Right kidney (tissue), 1 donor: ENCODE measurements at regions not wholly inside any gene's neighbourhood (a gene's known extent, or its start where the extent isn't known, plus 50 kb on each side); places are given as distances from the start of the nearest gene placed in this dataset.
"Not testable (repeated sequence)": the region's sequence is repeated elsewhere in the genome, so short reads cannot be mapped to it uniquely, and the experiment has no call there.

Experiments used
- DNase-seq: peaks from one replicate; pipeline ENCODE4 v3.0.0-alpha.2; 2016

DNA sequence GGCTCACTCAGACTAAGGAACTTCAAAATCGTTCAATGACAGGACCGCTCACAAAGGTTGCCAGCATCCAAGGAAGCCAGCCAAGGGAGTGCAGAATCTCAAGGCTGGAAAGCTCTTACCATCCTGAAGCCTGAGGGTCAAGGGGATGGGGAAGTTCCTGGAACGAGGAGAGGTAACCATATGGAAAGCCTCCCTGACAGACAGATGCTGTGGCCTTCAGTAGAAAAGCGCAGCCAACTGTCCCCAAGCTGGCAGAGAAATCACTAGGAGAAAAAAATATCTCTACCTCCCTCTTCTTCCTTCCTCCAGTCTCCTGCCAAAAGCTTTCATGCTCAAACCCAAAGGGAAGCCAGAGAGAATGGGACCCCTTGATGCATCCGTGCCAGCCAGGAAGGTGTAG is 90.5 kb upstream of the RANBP3L start:
- DNase-seq = no peak

DNA sequence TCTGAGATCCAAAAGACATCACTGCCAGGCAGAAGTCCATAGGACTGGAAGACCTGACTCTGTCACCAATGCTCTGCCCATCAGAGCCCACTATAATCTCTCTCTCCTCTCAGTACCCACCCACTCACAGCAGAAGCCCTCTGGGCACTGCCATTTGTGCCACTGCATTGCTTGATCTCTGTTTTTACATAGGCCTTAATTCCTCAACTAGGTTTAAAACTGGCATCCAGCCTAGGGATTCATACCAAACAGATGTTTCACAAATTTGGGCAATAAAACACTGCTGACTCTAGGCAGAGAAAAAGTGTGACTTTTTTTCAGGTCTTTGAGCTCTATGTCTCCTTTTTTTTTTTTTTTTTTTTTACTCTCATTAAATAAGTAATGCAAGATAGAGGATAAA is 91.1 kb upstream of the RANBP3L start:
- DNase-seq = no peak

DNA sequence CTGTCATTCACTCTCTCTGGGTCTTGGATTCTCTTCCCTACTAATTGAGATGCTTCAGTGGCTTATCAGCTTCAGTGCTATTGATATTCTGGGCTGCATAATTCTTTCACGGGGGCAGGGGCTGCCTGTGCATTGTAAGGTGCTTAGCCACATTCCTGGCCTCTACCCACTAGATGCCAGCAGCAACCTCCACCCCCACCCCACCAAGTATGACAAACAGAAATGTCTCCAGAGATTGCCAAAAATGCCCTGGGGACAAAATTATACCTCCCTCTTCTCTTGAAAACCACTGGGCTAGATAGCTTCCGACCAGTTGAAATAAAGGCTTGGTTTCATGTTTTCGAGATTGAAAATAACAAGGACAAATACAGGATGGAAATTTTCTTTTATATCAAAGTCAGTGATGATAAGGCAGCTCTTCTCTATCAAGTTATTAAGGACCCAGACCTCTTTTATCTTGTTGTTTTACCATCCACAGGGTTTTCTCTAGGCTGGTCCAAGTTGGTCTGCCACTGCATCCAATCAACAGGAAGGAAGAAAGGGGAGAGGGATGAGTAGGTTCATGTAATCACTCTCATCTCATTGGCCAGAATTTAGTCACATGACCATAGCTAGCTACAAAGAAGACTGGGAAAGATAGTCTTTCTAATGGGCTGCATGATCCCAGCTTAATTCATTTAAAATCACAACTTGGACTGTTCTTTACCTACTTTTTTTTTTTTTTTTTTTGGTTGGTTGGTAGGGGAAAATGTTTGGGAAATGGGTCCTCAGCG is 92.1 kb upstream of the RANBP3L start:
- DNase-seq = no peak

DNA sequence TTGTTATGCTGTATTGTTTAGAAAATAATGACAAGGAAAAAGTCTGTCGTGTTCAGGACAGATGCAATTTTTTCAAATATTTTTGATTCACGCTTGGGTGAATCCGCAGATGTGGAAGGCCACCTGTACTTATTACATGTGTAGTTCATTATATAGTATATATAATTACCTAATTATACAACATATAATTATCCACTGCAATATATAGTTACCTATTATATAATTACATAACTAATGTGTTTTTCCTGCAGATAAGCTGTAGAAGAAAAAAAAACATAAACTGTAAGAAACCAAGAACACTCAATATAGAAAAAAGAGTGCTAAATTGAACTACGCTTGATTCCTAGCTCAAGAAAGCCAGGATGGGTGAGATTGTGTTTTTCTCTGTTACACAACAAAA is 93.6 kb upstream of the RANBP3L start:
- DNase-seq = no peak

DNA sequence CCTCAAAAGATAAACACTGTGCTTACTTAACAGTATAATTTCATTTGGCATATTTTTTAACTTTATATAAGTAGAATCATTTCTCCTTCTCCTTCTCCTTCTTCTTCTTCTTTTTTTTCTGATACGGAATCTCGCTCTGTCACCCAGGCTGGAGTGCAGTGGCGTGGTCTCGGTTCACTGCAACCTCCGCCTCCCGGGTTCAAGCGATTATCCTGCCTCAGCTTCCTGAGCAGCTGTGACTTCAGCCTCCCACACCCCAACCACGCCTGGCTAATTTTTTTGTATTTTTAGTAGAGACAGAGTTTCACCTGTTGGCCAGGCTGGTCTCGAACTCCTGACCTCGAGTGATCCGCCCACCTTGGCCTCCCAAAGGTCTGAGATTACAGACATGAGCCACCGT is 94.2 kb upstream of the RANBP3L start:
- DNase-seq = not testable (repeated sequence)

DNA sequence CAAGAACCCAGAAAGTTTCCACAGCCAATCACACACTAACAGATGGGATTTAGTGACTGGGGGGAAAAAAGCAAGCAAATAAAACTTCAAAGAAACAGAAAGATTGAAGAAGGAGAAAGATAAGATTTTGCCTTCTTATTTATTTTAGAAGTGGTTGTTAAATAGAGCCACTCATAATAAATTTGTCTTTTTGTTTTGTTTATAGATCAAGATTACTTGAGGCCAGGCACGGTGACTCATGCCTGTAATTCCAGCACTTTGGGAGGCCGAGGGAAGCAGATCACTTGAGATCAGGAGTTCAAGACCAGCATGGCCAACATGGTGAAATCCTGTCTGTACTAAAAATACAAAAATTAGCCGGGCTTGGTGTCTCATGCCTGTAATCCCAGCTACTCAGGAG is 94.9 kb upstream of the RANBP3L start:
- DNase-seq = no peak

DNA sequence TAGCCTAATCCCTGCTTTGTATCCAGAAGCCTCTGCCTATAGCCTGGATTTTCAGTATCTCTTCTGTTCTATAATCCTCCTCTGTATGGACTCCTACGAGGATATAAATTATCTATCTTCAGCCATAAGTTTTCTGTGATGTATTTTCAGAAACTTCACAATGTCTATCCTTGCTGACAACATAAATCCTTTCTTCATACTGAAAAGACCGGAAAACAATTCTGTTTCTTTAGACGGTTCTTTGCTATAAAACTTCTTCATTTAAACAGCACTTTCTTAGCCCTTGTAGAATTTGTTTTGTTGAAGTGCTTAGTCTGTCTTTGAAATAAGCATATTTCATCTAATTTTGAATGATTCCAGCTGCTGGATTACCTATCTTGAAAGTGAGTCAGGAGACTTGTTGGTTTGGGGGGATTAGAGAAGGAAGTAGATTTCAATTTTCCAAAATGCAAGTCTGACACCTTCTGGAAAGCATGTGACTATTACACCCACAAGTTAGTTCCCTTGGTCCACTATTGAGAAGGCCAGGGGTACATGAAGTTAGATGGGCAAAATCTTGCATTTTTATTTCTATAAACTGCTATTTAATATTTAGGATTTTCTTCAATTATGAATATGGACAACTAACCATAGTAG is 96.3 kb upstream of the RANBP3L start:
- no peak for DNase-seq

DNA sequence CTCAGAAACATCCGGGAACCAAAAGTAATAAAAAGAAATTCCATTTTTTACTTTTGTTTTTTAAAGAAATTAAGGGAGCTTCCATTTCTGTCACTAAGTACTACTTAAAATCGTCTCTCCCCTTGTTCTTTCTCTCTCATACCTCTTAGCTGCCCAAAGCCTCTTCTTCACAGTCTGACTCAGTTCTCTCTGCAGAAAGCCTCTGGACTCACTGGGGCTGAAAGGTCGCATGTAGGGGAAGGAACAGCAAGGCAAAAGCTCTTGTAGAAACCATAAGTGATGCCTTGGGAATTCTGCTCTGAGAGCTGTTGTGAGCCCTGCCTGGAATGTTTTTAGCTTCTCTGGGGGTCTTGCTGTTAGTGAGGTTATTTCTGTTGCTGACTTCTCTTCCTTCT is 100.8 kb upstream of the RANBP3L start:
- DNase-seq = no peak

DNA sequence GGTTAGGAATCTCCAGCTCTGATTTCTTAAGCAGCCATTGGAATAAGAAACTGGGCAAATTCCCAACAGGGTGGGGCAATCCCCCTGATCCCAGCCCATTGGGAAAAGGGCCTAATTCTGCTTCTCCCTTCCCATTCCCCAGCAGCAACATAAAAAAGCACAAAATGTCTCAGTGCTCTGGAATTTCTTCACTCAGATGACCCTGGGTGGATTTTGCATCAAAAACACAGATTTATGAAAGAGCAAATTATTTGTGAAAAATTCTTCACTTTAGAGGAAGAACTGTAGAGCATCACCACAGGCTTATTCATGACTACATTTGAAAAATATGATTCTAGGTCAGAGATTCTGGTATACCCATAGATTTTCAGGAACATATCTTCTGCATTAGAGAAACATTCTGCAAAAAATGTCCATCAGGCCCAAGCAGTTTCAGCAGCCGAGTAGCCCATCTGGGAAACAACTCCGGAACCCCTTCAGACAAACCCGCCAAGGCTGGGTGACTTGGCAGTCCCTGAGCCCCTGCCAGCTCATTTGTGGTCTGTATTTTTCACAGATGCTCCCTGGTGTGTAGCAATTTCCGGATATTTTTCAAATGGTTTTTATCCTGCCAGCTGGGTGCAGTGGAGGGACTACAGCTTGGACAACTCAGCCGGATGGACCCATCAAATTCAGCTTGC is 102.1 kb upstream of the RANBP3L start:
- DNase-seq = no peak

DNA sequence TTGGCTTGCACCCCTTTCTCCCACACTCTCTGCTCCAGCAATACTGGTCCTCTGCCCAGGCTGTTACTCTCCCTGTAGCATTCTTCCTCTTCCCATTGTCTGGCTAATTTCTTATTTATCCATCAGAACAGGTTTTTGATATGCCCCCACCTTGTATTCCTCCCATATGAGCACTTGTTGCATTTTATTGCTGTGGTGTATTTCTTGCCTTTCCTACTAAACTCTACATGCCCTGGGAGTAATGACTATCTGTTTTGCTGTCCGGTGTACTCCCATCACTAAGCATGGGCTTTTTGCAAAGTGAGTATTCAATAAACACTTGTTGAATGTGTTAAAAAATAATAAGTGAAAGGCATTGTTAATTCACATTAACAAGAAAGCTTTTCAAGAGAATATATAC is 104.3 kb upstream of the RANBP3L start:
- no peak for DNase-seq

DNA sequence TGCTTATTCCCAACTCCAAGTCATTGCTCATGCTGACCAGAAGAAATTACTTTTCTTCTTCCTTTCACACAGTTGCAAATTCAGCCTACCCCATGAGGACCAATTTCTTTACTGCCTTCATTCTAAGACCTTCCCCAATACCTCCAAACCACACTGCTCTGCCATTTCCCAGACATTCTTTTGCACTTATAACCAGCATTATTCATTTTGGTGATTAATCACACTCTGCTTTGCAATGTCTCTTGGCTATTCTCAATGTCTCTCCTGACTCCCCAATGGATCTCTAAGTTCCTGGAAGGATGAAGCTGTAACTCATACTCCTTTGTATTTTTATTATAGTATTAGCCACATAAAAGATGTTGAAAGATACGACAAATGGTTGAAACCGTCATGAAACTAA is 105.7 kb upstream of the RANBP3L start:
- DNase-seq = no peak

DNA sequence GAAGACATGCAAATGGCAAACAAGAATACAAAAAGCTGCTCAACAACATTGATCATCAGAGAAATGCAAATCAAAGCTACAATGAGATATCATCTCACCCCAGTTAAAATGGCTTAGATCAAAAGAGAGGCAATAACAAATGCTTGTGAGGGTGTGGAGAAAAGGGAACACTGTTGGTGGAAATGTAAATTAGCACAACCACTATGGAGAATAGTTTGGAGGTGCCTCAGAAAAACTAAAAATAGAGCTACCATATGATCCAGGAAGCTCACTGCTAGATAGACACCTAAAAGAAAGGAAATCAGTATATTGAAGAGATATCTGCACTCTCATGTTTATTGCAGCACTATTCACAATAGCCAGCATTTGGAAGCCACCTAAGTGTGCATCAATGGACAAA is 108.0 kb upstream of the RANBP3L start:
- DNase-seq = not testable (repeated sequence)

DNA sequence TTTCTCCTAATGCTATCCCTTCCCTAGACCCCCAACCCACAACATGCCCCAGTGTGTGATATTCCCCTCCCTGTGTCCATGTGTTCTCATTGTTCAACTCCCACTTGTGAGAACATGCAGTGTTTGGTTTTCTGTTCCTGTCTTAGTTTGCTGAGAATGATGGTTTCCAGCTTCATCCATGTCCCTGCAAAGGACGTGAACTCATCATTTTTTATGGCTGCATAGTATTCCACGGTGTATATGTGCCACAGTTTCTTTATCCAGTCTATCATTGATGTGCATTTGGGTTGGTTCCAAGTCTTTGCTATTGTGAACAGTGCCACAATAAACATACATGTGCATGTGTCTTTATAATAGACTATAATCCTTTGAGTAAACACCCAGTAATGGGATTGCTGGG is 109.0 kb upstream of the RANBP3L start:
- not testable (repeated sequence) for DNase-seq

DNA sequence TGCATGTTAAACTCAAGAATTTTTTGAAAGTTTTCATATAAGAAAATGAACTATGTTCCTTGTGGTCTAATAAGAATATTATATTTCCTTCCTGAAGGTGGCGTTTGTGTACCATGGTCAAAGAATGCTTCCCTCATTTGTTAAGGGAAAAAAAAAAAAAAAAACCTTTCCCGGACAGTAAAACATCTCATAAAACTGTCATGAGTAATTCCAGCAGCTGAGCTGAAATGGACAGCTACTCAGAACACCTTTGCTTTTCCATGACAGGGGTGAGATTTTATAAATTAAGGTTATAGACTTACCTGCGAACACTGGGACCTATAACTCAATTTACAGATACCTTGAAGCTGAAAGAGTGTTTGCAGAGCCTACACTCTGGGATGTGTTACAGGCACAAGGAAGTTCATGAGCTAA is 113.2 kb upstream of the RANBP3L start:
- DNase-seq = peak; percentile 37

DNA sequence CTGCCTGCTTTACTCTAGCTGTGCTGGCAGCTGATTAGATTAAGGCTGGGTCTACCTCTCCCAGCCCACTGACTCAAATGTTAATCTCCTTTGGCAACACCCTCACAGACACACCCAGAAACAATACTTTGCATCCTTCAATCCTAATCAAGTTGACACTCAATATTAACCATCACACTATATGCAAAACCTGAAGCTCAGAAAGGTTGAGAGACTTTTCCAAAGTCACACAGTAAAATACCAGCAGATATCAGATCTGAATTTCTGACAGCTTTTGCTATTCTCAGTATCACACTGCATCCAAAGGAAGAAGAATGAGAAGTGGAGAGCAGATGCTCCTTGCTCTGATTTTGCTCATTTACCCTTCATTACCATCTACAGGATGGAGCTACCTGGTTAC is 114.9 kb upstream of the RANBP3L start:
- no peak for DNase-seq

DNA sequence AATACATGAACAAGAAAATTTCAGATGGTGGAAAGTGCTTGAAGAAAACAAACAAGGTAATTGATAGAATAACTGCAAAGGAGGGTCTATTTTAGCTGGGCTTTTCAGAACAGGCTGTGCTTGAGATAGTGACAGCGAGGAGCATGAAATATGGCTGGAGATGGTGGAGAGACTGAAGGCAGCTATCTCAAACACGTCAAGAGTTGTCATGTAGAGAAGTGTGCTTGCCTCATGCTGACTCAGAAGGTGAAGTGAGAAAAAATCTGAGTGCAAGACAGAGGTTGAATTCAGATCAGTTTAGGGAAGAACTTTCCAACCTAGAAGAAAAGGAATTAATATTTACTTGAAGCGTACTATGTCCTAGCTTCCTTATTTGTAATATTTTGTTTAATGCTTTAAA is 115.5 kb upstream of the RANBP3L start:
- DNase-seq = no peak

DNA sequence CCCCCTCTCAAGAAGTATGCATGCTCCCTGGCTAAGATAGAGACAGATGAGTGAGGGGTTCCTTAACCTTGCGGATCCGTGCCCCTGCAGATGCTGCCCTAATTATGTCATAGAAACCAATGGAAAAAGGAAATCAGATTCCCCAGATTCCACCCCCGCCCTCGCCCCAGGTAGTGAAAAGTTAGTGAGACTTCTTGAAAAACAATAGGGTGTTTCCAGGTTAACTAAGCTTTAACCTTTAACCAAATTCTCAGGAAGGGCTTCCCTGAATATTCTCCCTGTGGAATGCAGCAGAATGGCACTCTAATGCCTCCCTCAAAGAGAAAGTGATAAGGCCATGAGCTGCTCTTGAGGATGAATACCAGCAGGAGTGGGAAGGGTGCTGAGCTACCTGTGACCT is 116.0 kb upstream of the RANBP3L start:
- no peak for DNase-seq

DNA sequence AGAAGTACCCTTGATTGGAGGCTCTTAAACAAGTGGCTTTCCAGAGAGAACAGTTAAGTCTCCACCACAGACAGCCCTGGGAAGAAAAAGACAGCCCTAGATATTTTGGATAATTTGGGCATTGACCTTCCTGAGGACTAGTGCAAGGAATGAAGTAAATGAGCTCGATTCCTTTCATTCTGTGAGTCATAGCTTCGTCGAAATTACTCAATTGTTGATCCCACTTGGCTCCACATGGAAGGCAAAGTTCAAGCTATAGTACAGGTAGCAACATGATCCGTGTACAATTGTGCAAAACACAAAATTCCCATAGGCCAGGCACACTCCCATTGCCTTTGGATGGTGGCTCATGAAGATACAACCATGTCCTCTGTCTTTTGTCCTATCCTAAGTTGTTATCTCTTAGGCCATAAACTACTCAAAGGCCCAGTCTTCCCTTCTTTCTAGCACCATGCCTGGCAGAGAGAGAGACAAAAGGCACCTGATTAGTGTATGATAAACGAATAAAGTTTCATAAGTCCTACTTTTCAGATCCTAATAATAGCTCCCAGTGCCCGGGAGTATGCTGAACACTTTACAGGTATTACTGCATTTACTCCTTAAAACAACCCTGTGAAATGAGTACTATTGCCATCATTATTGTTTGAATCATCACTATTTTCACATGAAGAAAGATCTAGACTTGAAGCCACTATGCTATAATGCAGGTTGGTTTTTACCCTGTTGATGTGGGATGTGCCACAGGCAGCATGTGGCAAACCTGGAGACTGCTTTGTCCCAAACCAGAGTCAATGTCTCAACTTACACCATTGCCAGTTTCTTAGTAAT is 116.7 kb upstream of the RANBP3L start:
- DNase-seq = no peak

DNA sequence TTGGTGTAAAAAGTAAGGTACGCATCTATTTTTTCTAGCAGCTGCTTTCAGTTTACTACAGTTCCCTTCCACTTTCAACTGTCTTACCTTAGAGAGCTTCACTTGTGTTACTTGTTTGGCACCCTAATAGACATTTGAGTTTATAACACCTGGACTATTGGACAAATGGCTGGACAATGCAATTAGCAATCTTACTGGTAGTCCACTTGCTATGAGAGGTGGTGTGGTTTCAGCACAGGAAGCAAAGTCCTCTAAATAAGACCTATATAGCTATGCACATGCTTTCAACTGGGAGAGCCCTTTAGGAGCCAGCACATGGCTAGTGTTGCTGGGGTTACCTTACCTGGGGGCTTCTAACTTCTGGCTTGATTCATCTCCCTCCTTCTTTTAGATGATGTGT is 119.6 kb upstream of the RANBP3L start:
- DNase-seq = no peak

DNA sequence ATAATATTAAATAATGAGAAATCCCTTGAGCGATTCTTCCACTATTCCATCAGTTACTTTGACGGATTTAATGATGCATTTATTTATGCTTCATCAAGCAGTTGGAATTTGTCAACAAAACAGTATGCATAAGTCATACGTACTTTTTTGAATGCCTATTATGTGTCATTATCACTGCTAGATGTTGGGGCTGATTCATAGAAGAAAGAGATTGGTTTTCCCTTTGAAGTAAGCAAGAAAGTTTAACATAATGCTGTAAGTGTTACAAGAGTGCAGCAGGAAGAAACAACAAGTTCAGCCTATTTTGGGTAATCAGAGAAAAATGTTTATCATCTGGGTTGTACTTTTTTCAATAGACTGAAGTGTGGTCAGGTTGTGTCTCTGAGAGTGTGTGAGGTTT is 121.2 kb upstream of the RANBP3L start:
- DNase-seq = no peak

DNA sequence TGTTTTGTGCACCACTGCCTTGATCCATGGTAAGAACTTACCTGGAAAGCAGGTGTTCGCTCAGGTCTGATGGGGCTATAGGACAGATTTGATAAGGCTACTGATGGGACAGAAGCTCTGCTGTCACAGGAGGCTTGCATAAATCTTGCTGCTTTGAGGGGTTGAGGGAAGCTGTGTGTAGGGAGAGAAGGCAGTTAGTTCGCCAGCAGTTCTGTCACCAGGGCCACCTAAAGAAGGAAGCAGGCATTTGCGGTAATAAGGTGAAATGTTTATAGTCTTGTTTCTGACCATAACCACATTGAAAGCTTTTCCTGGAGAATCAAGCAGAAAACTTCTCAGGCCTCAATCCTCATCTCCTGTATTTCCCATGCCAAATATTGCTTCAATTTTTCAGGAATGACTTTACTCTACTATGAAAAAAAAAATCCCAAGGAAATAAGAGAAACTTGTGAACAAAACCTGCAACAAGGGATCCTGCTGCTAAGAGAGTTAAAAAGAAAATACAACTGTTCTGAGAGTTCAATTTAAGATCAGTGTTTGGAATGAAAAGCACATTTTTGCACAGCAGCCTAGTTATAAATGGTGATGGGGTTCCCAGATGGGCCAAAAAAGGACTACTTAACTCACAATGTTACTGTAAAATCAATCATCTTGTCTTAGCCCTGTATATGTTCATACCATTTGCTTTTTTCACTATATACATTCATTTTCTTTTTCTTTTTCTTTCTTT is 122.0 kb upstream of the RANBP3L start:
- no peak for DNase-seq

DNA sequence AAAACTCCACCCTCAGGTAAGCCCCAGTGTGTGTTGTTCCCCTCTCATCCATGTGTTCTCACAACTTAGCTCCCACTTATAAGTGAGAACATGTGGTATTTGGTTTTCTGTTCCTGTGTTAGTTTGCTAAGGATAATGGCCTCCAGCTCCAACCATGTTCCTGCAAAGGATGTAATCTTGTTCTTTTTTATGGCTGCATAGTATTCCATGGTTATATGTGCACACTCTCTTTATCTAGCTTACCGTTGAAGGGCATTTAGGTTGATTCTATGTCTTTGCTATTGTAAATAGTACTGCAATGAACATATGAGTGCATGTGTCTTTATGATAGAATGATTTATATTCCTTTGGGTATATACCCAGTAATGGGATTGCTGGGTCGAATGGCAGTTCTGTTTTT is 124.4 kb upstream of the RANBP3L start:
- DNase-seq = not testable (repeated sequence)
